ENCODE measurements at regions not wholly inside any gene's neighbourhood (a gene's known extent, or its start where the extent isn't known, plus 50 kb on each side); places are given as distances from the start of the nearest gene placed in this dataset.
A peak's percentile ranks its signal among the peaks of the same experiment; 100 is the strongest.

DNA sequence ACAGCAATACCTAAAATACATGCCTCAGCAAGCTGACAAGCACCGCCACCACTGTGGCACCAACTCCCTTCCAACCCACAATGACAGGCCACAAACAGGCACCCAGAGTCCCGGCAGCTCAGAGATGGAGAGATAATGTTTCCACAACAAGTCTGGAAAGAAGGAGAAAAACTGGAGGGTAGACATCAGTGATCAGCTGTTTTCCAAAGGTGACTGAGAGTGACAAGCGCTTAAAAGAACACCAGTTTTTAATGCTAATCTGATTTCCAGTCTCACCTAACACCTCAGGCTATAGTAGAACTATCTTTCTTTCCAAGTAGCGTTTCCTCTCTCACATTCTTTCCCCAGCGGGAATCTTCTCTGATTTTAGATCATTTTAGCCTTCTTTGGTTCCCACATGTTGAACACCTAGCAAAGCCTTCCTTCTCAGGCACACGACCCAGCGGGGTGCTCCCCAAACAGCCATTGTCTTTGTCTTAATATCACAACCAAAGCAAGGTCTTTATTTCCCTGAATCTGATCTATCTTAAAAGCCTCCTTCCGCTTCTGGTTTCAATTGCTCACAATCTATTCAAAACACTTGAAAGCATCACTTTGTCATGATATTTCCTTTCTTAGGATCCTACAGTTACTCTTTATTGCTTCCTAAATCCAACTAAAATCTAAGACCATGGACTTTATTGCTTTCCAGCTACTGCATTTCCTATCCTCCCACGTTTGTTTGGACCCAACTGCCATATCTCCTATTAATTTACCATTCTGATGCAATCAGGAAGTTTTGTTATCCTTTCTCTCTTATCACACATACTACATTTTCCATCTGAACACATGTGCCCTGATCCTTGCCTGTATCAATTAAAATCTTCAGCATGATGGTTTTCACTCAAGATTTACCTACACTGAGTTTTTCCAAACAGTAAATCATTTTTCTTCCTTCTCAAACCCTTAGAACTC, 282.7 kb downstream of the ADGB start:
- Histone ChIP-seq H2BK12ac (ENCODE audit: low read length in 2 of 2) (no peak overlapping the region), H2AK5ac (ENCODE audit: low read length, severe bottlenecking) (no peak overlapping the region), H4K91ac (ENCODE audit: low read length) (no peak overlapping the region), H3K4ac (ENCODE audit: low read depth in 1 of 2, low read length in 2 of 2) (peak overlapping the region in 1 of 2 experiments; percentile 42), H2BK15ac (ENCODE audit: low read depth, poor library complexity, severe bottlenecking) (no peak overlapping the region), H3K4me2 (ENCODE audit: low read length, poor library complexity, severe bottlenecking) (no peak overlapping the region), H3K9ac (ENCODE audit: low read length) (no peak overlapping the region), H2BK5ac (ENCODE audit: low read depth, low read length, poor library complexity, severe bottlenecking) (no peak overlapping the region), H3K18ac (ENCODE audit: low read depth in 1 of 2, low read length in 2 of 2) (no peak overlapping the region), H3K27me3 (ENCODE audit: control insufficient read depth in 1 of 2, insufficient read depth in 1 of 2, low read length in 2 of 2) (no peaks in the 10 kb centered on the region), H3K14ac (ENCODE audit: low read length in 2 of 2) (no peak overlapping the region), H3K23ac (ENCODE audit: low read length in 2 of 2) (no peak overlapping the region), H3K27ac (ENCODE audit: low read length, poor library complexity, severe bottlenecking) (no peak overlapping the region), H3K9me3 (ENCODE audit: control insufficient read depth, low read length) (no peaks in the 10 kb centered on the region), H3K79me1 (replicated peaks; ENCODE audit: low read length, poor library complexity, severe bottlenecking) (no peaks in the 10 kb centered on the region), H2BK120ac (ENCODE audit: low read depth, low read length) (no peak overlapping the region), H4K8ac (ENCODE audit: low read length) (no peak overlapping the region), H3K36me3 (ENCODE audit: control insufficient read depth in 1 of 2, insufficient read depth in 2 of 2, low read depth in 1 of 2, low read length in 2 of 2) (no peaks in the 10 kb centered on the region), H3K4me1 (ENCODE audit: control insufficient read depth, insufficient read depth, low read depth, low read length) (no peaks in the 10 kb centered on the region), H2AFZ (ENCODE audit: low read depth, low read length) (no peak overlapping the region), H3K4me3 (ENCODE audit: insufficient read depth in 1 of 2, low read depth in 1 of 2, low read length in 2 of 2) (no peak overlapping the region)
- 70% methylated on average over 9 of the region's 9 CpGs for WGBS
- no peak for DNase-seq

GRCh38 chr6:146883640-146884531, 285.1 kb downstream of the ADGB start:
- H3K27me3 ChIP-seq (ENCODE audit: control insufficient read depth in 1 of 2, insufficient read depth in 1 of 2, low read length in 2 of 2), result no peaks in the 10 kb centered on the region
- H3K27ac ChIP-seq (ENCODE audit: low read length, poor library complexity, severe bottlenecking), result peak overlapping the region; percentile 13
- no peak overlapping the region for H3K4me2 ChIP-seq (ENCODE audit: low read length, poor library complexity, severe bottlenecking)
- H3K4ac ChIP-seq (ENCODE audit: low read depth in 1 of 2, low read length in 2 of 2), result no peak overlapping the region
- no peak overlapping the region for H2BK12ac ChIP-seq (ENCODE audit: low read length in 2 of 2)
- peak overlapping the region; percentile 64 for H2BK15ac ChIP-seq (ENCODE audit: low read depth, poor library complexity, severe bottlenecking)
- no peak overlapping the region for H4K8ac ChIP-seq (ENCODE audit: low read length)
- no peak for DNase-seq
- no peak overlapping the region for H2AFZ ChIP-seq (ENCODE audit: low read depth, low read length)
- H3K9me3 ChIP-seq (ENCODE audit: control insufficient read depth, low read length), result no peaks in the 10 kb centered on the region
- H2BK120ac ChIP-seq (ENCODE audit: low read depth, low read length), result no peak overlapping the region
- H2BK5ac ChIP-seq (ENCODE audit: low read depth, low read length, poor library complexity, severe bottlenecking), result no peak overlapping the region
- no peak overlapping the region for H3K23ac ChIP-seq (ENCODE audit: low read length in 2 of 2)
- H3K18ac ChIP-seq (ENCODE audit: low read depth in 1 of 2, low read length in 2 of 2), result no peak overlapping the region
- no peak overlapping the region for H3K14ac ChIP-seq (ENCODE audit: low read length in 2 of 2)
- H4K91ac ChIP-seq (ENCODE audit: low read length), result no peak overlapping the region
- no peaks in the 10 kb centered on the region for H3K79me1 ChIP-seq (replicated peaks; ENCODE audit: low read length, poor library complexity, severe bottlenecking)
- WGBS, result 93% methylated on average over 3 of the region's 4 CpGs
- H3K36me3 ChIP-seq (ENCODE audit: control insufficient read depth in 1 of 2, insufficient read depth in 2 of 2, low read depth in 1 of 2, low read length in 2 of 2), result no peaks in the 10 kb centered on the region
- no peaks in the 10 kb centered on the region for H3K4me1 ChIP-seq (ENCODE audit: control insufficient read depth, insufficient read depth, low read depth, low read length)
- no peak overlapping the region for H2AK5ac ChIP-seq (ENCODE audit: low read length, severe bottlenecking)
- no peak overlapping the region for H3K4me3 ChIP-seq (ENCODE audit: insufficient read depth in 1 of 2, low read depth in 1 of 2, low read length in 2 of 2)
- H3K9ac ChIP-seq (ENCODE audit: low read length), result no peak overlapping the region

- Histone ChIP-seq H3K9me3 (ENCODE audit: control insufficient read depth, low read length) (no peaks in the 10 kb centered on the region), H2BK15ac (ENCODE audit: low read depth, poor library complexity, severe bottlenecking) (no peak overlapping the region), H3K27me3 (ENCODE audit: control insufficient read depth in 1 of 2, insufficient read depth in 1 of 2, low read length in 2 of 2) (no peaks in the 10 kb centered on the region), H4K8ac (ENCODE audit: low read length) (no peak overlapping the region), H4K91ac (ENCODE audit: low read length) (no peak overlapping the region), H2BK12ac (ENCODE audit: low read length in 2 of 2) (no peak overlapping the region), H3K23ac (ENCODE audit: low read length in 2 of 2) (no peak overlapping the region), H2BK120ac (ENCODE audit: low read depth, low read length) (no peak overlapping the region), H3K4me1 (ENCODE audit: control insufficient read depth, insufficient read depth, low read depth, low read length) (no peaks in the 10 kb centered on the region), H3K36me3 (ENCODE audit: control insufficient read depth in 1 of 2, insufficient read depth in 2 of 2, low read depth in 1 of 2, low read length in 2 of 2) (no peaks in the 10 kb centered on the region), H3K4me3 (ENCODE audit: insufficient read depth in 1 of 2, low read depth in 1 of 2, low read length in 2 of 2) (no peak overlapping the region), H3K14ac (ENCODE audit: low read length in 2 of 2) (no peak overlapping the region), H3K4me2 (ENCODE audit: low read length, poor library complexity, severe bottlenecking) (no peak overlapping the region), H3K79me1 (replicated peaks; ENCODE audit: low read length, poor library complexity, severe bottlenecking) (no peaks in the 10 kb centered on the region), H2AFZ (ENCODE audit: low read depth, low read length) (no peak overlapping the region), H3K4ac (ENCODE audit: low read depth in 1 of 2, low read length in 2 of 2) (no peak overlapping the region), H3K9ac (ENCODE audit: low read length) (no peak overlapping the region), H2AK5ac (ENCODE audit: low read length, severe bottlenecking) (no peak overlapping the region), H2BK5ac (ENCODE audit: low read depth, low read length, poor library complexity, severe bottlenecking) (no peak overlapping the region), H3K27ac (ENCODE audit: low read length, poor library complexity, severe bottlenecking) (peak overlapping the region; percentile 13), H3K18ac (ENCODE audit: low read depth in 1 of 2, low read length in 2 of 2) (no peak overlapping the region)
- DNase-seq, result no peak
- WGBS, result no CpG with 5 or more reads among the region's 2 CpGs
These were observed 286.0 kb downstream of the ADGB start for GRCh38 chr6:146884728-146885127.

Measured in mesenchymal stem cell (in vitro differentiated cells and primary cell).